Common myeloid progenitor, CD34-positive (primary cell): ENCODE measurements at regions not wholly inside any gene's neighbourhood (a gene's known extent, or its start where the extent isn't known, plus 50 kb on each side); places are given as distances from the start of the nearest gene placed in this dataset.

Experiments used
- CTCF ChIA-PET: fragments of 350-600 bp; sonication (Branson Sonifier 250); formaldehyde crosslinking; loops from one replicate; lab custom pipeline; 2021; ENCODE audit warnings: antibody characterized with exemption; lab: Charles Lee
- POLR2A ChIA-PET: fragments of 350-600 bp; sonication (Branson Sonifier 250); formaldehyde crosslinking; loops from one replicate; lab custom pipeline; 2021; ENCODE audit warnings: antibody characterized with exemption; lab: Charles Lee
- DNase-seq, 3 donors: peaks; one replicate each; pipeline versions ENCODE4 v3.0.0 to v3.0.0-alpha.2; 2013
- H3K27ac ChIP-seq, 2 experiments: 1 replicate in 1 of 2; 2 replicates in 1 of 2; pipeline ENCODE4 v1.7.0; 2013; ENCODE audit warnings: inconsistent platforms in 2 of 2, low read length in 2 of 2, mild to moderate bottlenecking in 2 of 2, low read depth in 1 of 2, moderate library complexity in 1 of 2; ENCODE audit not compliant: severe bottlenecking in 2 of 2, insufficient read depth in 1 of 2, poor library complexity in 1 of 2
- H3K27me3 ChIP-seq, 5 experiments: replicated peaks in 2 of 5; 1 replicate in 3 of 5; 2 replicates in 2 of 5; pipeline versions ENCODE4 v1.6.1 to v1.7.0; 2013; ENCODE audit warnings: low read length in 4 of 5, mild to moderate bottlenecking in 2 of 5, moderate library complexity in 2 of 5, inconsistent platforms in 1 of 5; ENCODE audit not compliant: insufficient read depth in 5 of 5, control insufficient read depth in 4 of 5
- H3K36me3 ChIP-seq, 4 experiments: 1 replicate in 2 of 4; 2 replicates in 2 of 4; pipeline versions ENCODE4 v1.6.1 to v1.7.0; 2013; ENCODE audit warnings: low read length in 3 of 4, control low read depth in 1 of 4, mild to moderate bottlenecking in 1 of 4; ENCODE audit not compliant: control insufficient read depth in 4 of 4, insufficient read depth in 4 of 4
- H3K4me1 ChIP-seq, 4 experiments: 1 replicate in 3 of 4; 2 replicates in 1 of 4; pipeline versions ENCODE4 v1.6.1 to v1.7.1; 2013; ENCODE audit warnings: low read length in 3 of 4, mild to moderate bottlenecking in 3 of 4, control low read depth in 1 of 4, inconsistent platforms in 1 of 4, moderate library complexity in 1 of 4; ENCODE audit not compliant: control insufficient read depth in 4 of 4, insufficient read depth in 4 of 4; ENCODE audit errors: control extremely low read depth in 1 of 4
- H3K4me3 ChIP-seq, 7 experiments: 1 replicate in 4 of 7; 2 replicates in 3 of 7; pipeline versions ENCODE4 v1.5.1 to v1.7.0; 2013; ENCODE audit warnings: mild to moderate bottlenecking in 7 of 7, low read length in 6 of 7, moderate library complexity in 6 of 7, inconsistent platforms in 2 of 7, low read depth in 2 of 7, control low read depth in 1 of 7; ENCODE audit not compliant: insufficient read depth in 4 of 7, control insufficient read depth in 1 of 7; ENCODE audit errors: extremely low read depth in 1 of 7
- H3K9me3 ChIP-seq, 5 experiments: 1 replicate in 4 of 5; 2 replicates in 1 of 5; pipeline versions ENCODE4 v1.6.1 to v1.7.1; 2013; ENCODE audit warnings: low read length in 4 of 5, mild to moderate bottlenecking in 2 of 5, inconsistent platforms in 1 of 5, low read depth in 1 of 5, moderate library complexity in 1 of 5; ENCODE audit not compliant: control insufficient read depth in 4 of 5, insufficient read depth in 2 of 5; ENCODE audit errors: control extremely low read depth in 1 of 5
- WGBS: methylation state at CpG from one replicate; pipeline ENCODE4 v1.1.5; 2013; ENCODE audit not compliant: insufficient coverage; 5-methylcytosine and 5-hydroxymethylcytosine counted together

- no peak overlapping the region for H3K4me3 ChIP-seq
- no peaks in the 10 kb centered on the region for H3K36me3 ChIP-seq
- no peak for DNase-seq
- no peak overlapping the region for H3K27ac ChIP-seq
- whole genome bisulfite sequencing = 93% methylated on average over 3 of the region's 4 CpGs
- no peaks in the 10 kb centered on the region for H3K9me3 ChIP-seq
- peaks cover 0 to 12% (median 0%) of the 10 kb centered on the region in 4 experiments for H3K4me1 ChIP-seq
- ChIA-PET POLR2A (no interaction called here), CTCF (interaction anchor here (0.7 kb wide), 1 partner anchor 37 kb away, joined by 3 read pairs; no protein-coding TSS in a partner anchor)
- H3K27me3 ChIP-seq = peaks cover 3 to 44% (median 28%) of the 10 kb centered on the region in 5 experiments
Measured at GRCh38 chr16:66129196-66129595, 237.3 kb upstream of the CDH5 start.

- DNase-seq = no peak
- Histone ChIP-seq H3K4me3 (no peak overlapping the region), H3K9me3 (no peaks in the 10 kb centered on the region), H3K36me3 (no peaks in the 10 kb centered on the region), H3K27me3 (peaks cover 3 to 44% (median 28%) of the 10 kb centered on the region in 5 experiments), H3K27ac (no peak overlapping the region), H3K4me1 (peaks cover 0 to 12% (median 0%) of the 10 kb centered on the region in 4 experiments)
- ChIA-PET POLR2A (no interaction called here), CTCF (no interaction called here)
- 98% methylated on average over 7 of the region's 7 CpGs for WGBS
Measured at GRCh38 chr16:66128371-66128770, 238.1 kb upstream of the CDH5 start.

- CTCF ChIA-PET = no interaction called here
- no peak overlapping the region for H3K4me3 ChIP-seq
Measured at GRCh38 chr16:66127459-66128370, 238.8 kb upstream of the CDH5 start.

GRCh38 chr16:66121466-66121865, 245.0 kb upstream of the CDH5 start:
- no peak overlapping the region for H3K27ac ChIP-seq
- ChIA-PET POLR2A (no interaction called here), CTCF (no interaction called here)
- 91% methylated on average over 7 of the region's 7 CpGs for WGBS
- no peak for DNase-seq
- no peak overlapping the region for H3K4me3 ChIP-seq
- no peaks in the 10 kb centered on the region for H3K36me3 ChIP-seq
- peaks cover 0 to 14% (median 8%) of the 10 kb centered on the region in 5 experiments for H3K27me3 ChIP-seq
- H3K4me1 ChIP-seq = no peaks in the 10 kb centered on the region
- H3K9me3 ChIP-seq = no peaks in the 10 kb centered on the region

More at GRCh38 chr16:66127459-66128370, 238.8 kb upstream of the CDH5 start:
- WGBS = 23% methylated on average over 18 of the region's 26 CpGs
- H3K9me3 ChIP-seq = no peaks in the 10 kb centered on the region
- H3K36me3 ChIP-seq = no peaks in the 10 kb centered on the region
- peak; percentile 34 to 51 (median 50) for DNase-seq
- peaks cover 3 to 44% (median 28%) of the 10 kb centered on the region in 5 experiments for H3K27me3 ChIP-seq
- peaks cover 0 to 12% (median 0%) of the 10 kb centered on the region in 4 experiments for H3K4me1 ChIP-seq
- POLR2A ChIA-PET = interaction anchor here (0.5 kb wide), 1 partner anchor 201 kb away, joined by 3 read pairs; no protein-coding TSS in a partner anchor
- no peak overlapping the region for H3K27ac ChIP-seq

- no peaks in the 10 kb centered on the region for H3K36me3 ChIP-seq
- ChIA-PET POLR2A (no interaction called here), CTCF (no interaction called here)
- H3K4me1 ChIP-seq = no peaks in the 10 kb centered on the region
- no peak overlapping the region for H3K27ac ChIP-seq
- 100% methylated on average over 1 of the region's 3 CpGs for WGBS
- H3K27me3 ChIP-seq = peaks cover 0 to 18% (median 6%) of the 10 kb centered on the region in 5 experiments
- no peak for DNase-seq
- no peaks in the 10 kb centered on the region for H3K9me3 ChIP-seq
- no peak overlapping the region for H3K4me3 ChIP-seq
Measured at GRCh38 chr16:66120656-66121055, 245.8 kb upstream of the CDH5 start.

- WGBS = 100% methylated on average over 3 of the region's 4 CpGs
- no peak overlapping the region for H3K4me3 ChIP-seq
- DNase-seq = no peak
- ChIA-PET CTCF (no interaction called here), POLR2A (no interaction called here)
- H3K9me3 ChIP-seq = no peaks in the 10 kb centered on the region
- no peak overlapping the region for H3K27ac ChIP-seq
- H3K27me3 ChIP-seq = peaks cover 0 to 17% (median 7%) of the 10 kb centered on the region in 5 experiments
- no peaks in the 10 kb centered on the region for H3K36me3 ChIP-seq
- no peaks in the 10 kb centered on the region for H3K4me1 ChIP-seq
Measured at GRCh38 chr16:66116163-66117002, 250.1 kb upstream of the CDH5 start.
